Fibroblast of lung (primary cell): ENCODE measurements at regions not wholly inside any gene's neighbourhood (a gene's known extent, or its start where the extent isn't known, plus 50 kb on each side); places are given as distances from the start of the nearest gene placed in this dataset.

Experiments used
- CTCF ChIP-seq, 2 donors: IDR thresholded peaks in 1 of 2; conservative IDR thresholded peaks in 1 of 2; 1 replicate in 1 of 2; 2 replicates in 1 of 2; pipeline ENCODE4 v1.5.1; 2011 to 2012; ENCODE audit warnings: low read length in 2 of 2, control low read depth in 1 of 2, inconsistent platforms in 1 of 2, low read depth in 1 of 2, mild to moderate bottlenecking in 1 of 2
- EZH2 ChIP-seq: IDR thresholded peaks from 2 replicates; pipeline ENCODE4 v1.5.1; 2012; ENCODE audit warnings: low read length, control low read depth, mild to moderate bottlenecking; ENCODE audit errors: missing control alignments

- TF ChIP-seq CTCF (conservative IDR thresholded peaks at IDR 0.05 in 1 of 2, IDR thresholded peaks at IDR 0.05 in 1 of 2; ENCODE audit: low read depth in 1 of 2, low read length in 2 of 2): no peak
- no peak for TF ChIP-seq EZH2
Measured at GRCh38 chr1:244137725-244138124, 86.6 kb downstream of the ZBTB18 start.
